ENCODE measurements at regions not wholly inside any gene's neighbourhood (a gene's known extent, or its start where the extent isn't known, plus 50 kb on each side); places are given as distances from the start of the nearest gene placed in this dataset.

DNA sequence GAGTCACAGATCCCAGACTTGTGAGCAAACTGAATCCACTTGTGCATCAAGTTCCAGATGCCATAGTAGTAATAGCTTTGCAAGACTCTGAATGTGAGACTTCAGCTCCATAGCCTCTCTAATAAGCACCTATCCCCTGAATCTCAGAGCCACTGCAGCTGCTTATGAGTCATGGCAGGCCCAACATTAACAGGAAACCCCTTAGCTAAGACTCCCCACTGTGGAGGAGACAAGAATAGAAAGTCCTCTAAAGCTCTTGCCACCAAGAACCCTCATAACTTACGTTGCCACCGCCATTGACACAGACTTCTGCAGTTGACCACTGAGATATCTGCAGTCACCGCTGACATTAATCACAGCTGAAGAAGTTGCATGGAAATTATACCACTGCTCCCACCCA lies 62.9 kb upstream of the PDE3A start:
- TF ChIP-seq, protein P1, sequence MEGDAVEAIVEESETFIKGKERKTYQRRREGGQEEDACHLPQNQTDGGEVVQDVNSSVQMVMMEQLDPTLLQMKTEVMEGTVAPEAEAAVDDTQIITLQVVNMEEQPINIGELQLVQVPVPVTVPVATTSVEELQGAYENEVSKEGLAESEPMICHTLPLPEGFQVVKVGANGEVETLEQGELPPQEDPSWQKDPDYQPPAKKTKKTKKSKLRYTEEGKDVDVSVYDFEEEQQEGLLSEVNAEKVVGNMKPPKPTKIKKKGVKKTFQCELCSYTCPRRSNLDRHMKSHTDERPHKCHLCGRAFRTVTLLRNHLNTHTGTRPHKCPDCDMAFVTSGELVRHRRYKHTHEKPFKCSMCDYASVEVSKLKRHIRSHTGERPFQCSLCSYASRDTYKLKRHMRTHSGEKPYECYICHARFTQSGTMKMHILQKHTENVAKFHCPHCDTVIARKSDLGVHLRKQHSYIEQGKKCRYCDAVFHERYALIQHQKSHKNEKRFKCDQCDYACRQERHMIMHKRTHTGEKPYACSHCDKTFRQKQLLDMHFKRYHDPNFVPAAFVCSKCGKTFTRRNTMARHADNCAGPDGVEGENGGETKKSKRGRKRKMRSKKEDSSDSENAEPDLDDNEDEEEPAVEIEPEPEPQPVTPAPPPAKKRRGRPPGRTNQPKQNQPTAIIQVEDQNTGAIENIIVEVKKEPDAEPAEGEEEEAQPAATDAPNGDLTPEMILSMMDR (IDR thresholded peaks at IDR 0.05) = no peak
- no peak for TF ChIP-seq POLR2A (IDR thresholded peaks at IDR 0.05)

All from Peyer's patch (tissue), 4 donors.